Sigmoid colon (tissue), 6 donors: ENCODE measurements at regions not wholly inside any gene's neighbourhood (a gene's known extent, or its start where the extent isn't known, plus 50 kb on each side); places are given as distances from the start of the nearest gene placed in this dataset.

ENCODE experiments used
- DNase-seq: peaks from one replicate; pipeline ENCODE4 v3.0.0-alpha.2; 2019
- H3K27ac ChIP-seq, 4 donors: fragments of 200-600 bp; sonication (generic); one replicate each; pipeline ENCODE4 v1.5.1; 2016 to 2019; ENCODE audit warnings: mild to moderate bottlenecking in 1 of 4
- H3K27me3 ChIP-seq, 3 donors: fragments of 200-600 bp; sonication (generic); one replicate each; pipeline ENCODE4 v1.5.1; 2019; ENCODE audit warnings: mild to moderate bottlenecking in 1 of 3
- H3K36me3 ChIP-seq, 4 donors: fragments of 200-600 bp; sonication (generic); one replicate each; pipeline ENCODE4 v1.5.1; 2016 to 2019
- H3K4me1 ChIP-seq, 4 donors: fragments of 200-600 bp; sonication (generic); one replicate each; pipeline ENCODE4 v1.5.1; 2017 to 2019
- H3K4me3 ChIP-seq, 4 donors: fragments of 200-600 bp; sonication (generic); one replicate each; pipeline ENCODE4 v1.5.1; 2017 to 2019; ENCODE audit warnings: mild to moderate bottlenecking in 2 of 4, moderate library complexity in 1 of 4
- H3K9me3 ChIP-seq, 4 donors: fragments of 200-600 bp in 3 of 4; sonication (generic) in 3 of 4; one replicate each; pipeline versions ENCODE4 v1.5.1 to v1.6.1; 2013 to 2019
- EP300 ChIP-seq, 4 donors: sonication (generic); formaldehyde crosslinking; IDR thresholded peaks; one replicate each; pipeline ENCODE4 v1.6.1; 2017; ENCODE audit warnings: antibody characterized with exemption in 4 of 4
- POLR2A ChIP-seq, 2 donors: fragments of 450-650 bp; IDR thresholded peaks; one replicate each; pipeline ENCODE4 v1.6.1; 2016; ENCODE audit warnings: antibody characterized with exemption in 2 of 2, mild to moderate bottlenecking in 2 of 2, moderate library complexity in 2 of 2
- POLR2AphosphoS5 ChIP-seq, 4 donors: sonication (generic); formaldehyde crosslinking; IDR thresholded peaks; one replicate each; pipeline ENCODE4 v1.6.1; 2017; ENCODE audit warnings: antibody characterized with exemption in 4 of 4
- whole genome bisulfite sequencing, 2 donors: extraction: QIAGEN DNeasy Blood & Tissue Kit; methylation state at CpG; one replicate each; pipeline ENCODE4 v1.1.7; 2013; 5-methylcytosine and 5-hydroxymethylcytosine counted together
- intact Hi-C: fragments of 100-400 bp; cut with DNase I; formaldehyde crosslinking; loops from one replicate; pipeline ENCODE4 v1.15.1; 2023
- TF ChIP-seq, protein P1 (sequence below), 4 experiments: fragments of 450-650 bp in 3 of 4; fragments of 200-600 bp in 1 of 4; IDR thresholded peaks; one replicate each; pipeline ENCODE4 v1.5.1; 2016 to 2019; ENCODE audit warnings: antibody characterized with exemption in 4 of 4, mild to moderate bottlenecking in 3 of 4, moderate library complexity in 2 of 4
- donor health status: healthy with polysubstance abuse.
- donor health status: healthy.

- no peak overlapping the region for H3K4me3 ChIP-seq
- intact Hi-C loops, result no loop called here
These were observed 177.8 kb upstream of the ADCY2 start for GRCh38 chr5:7218141-7218540.

GRCh38 chr5:7220156-7220555 lies 175.8 kb upstream of the ADCY2 start:
- 70 to 86% methylated on average over 4 of the region's 4 CpGs for WGBS, 2 donors
- TF ChIP-seq POLR2A (IDR thresholded peaks at IDR 0.05) (no peak), POLR2AphosphoS5 (IDR thresholded peaks at IDR 0.05) (no peak), EP300 (IDR thresholded peaks at IDR 0.05) (no peak)
- TF ChIP-seq, protein P1, sequence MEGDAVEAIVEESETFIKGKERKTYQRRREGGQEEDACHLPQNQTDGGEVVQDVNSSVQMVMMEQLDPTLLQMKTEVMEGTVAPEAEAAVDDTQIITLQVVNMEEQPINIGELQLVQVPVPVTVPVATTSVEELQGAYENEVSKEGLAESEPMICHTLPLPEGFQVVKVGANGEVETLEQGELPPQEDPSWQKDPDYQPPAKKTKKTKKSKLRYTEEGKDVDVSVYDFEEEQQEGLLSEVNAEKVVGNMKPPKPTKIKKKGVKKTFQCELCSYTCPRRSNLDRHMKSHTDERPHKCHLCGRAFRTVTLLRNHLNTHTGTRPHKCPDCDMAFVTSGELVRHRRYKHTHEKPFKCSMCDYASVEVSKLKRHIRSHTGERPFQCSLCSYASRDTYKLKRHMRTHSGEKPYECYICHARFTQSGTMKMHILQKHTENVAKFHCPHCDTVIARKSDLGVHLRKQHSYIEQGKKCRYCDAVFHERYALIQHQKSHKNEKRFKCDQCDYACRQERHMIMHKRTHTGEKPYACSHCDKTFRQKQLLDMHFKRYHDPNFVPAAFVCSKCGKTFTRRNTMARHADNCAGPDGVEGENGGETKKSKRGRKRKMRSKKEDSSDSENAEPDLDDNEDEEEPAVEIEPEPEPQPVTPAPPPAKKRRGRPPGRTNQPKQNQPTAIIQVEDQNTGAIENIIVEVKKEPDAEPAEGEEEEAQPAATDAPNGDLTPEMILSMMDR (IDR thresholded peaks at IDR 0.05), result no peak
- no peak for DNase-seq
- H3K4me1 ChIP-seq, result no peaks in the 10 kb centered on the region
- no peak overlapping the region for H3K4me3 ChIP-seq
- intact Hi-C loops, result no loop called here
- H3K36me3 ChIP-seq, result no peaks in the 10 kb centered on the region
- H3K27me3 ChIP-seq, result no peaks in the 10 kb centered on the region
- H3K9me3 ChIP-seq, result no peaks in the 10 kb centered on the region
- no peak overlapping the region for H3K27ac ChIP-seq

More at GRCh38 chr5:7218141-7218540, 177.8 kb upstream of the ADCY2 start:
- H3K36me3 ChIP-seq, result no peaks in the 10 kb centered on the region
- 75 to 84% methylated on average over 2 of the region's 2 CpGs for WGBS, 2 donors
- H3K4me1 ChIP-seq, result no peaks in the 10 kb centered on the region
- no peak for DNase-seq
- TF ChIP-seq EP300 (IDR thresholded peaks at IDR 0.05), result no peak
- TF ChIP-seq, protein P1 (IDR thresholded peaks at IDR 0.05), result no peak
- no peak for TF ChIP-seq POLR2A (IDR thresholded peaks at IDR 0.05)
- no peak for TF ChIP-seq POLR2AphosphoS5 (IDR thresholded peaks at IDR 0.05)
- no peaks in the 10 kb centered on the region for H3K27me3 ChIP-seq
- no peak overlapping the region for H3K27ac ChIP-seq
- no peaks in the 10 kb centered on the region for H3K9me3 ChIP-seq

DNA sequence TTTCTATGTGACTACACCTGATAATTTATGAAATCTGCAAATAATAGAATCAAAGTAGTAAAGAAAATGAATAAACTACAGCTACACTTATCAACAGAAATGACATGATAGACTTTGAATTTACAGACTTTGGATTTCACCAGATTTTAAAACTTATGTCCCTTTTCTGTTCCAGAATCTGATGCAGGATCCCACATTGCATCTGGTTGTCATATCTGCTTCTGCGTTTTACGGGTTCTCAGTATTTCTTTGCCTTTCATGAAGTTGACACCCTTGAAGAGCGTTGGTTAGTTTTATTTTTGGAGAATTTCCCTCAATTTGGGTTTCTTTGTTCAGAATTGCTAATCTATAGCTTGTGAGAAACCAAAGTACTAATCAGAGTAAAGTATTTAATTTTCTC lies 174.9 kb upstream of the ADCY2 start:
- no peak for DNase-seq
- Histone ChIP-seq H3K4me1 (no peaks in the 10 kb centered on the region), H3K27ac (no peak overlapping the region), H3K4me3 (no peak overlapping the region), H3K27me3 (no peaks in the 10 kb centered on the region), H3K36me3 (no peaks in the 10 kb centered on the region), H3K9me3 (no peaks in the 10 kb centered on the region)
- intact Hi-C loops, result no loop called here
- 87 to 95% methylated on average over 3 of the region's 3 CpGs for WGBS, 2 donors
- TF ChIP-seq, protein P1 (IDR thresholded peaks at IDR 0.05), result no peak
- no peak for TF ChIP-seq POLR2AphosphoS5 (IDR thresholded peaks at IDR 0.05)
- no peak for TF ChIP-seq POLR2A (IDR thresholded peaks at IDR 0.05)
- no peak for TF ChIP-seq EP300 (IDR thresholded peaks at IDR 0.05)

- no peak for TF ChIP-seq POLR2AphosphoS5 (IDR thresholded peaks at IDR 0.05)
- TF ChIP-seq, protein P1 (IDR thresholded peaks at IDR 0.05), result no peak
- TF ChIP-seq EP300 (IDR thresholded peaks at IDR 0.05), result no peak
- TF ChIP-seq POLR2A (IDR thresholded peaks at IDR 0.05), result no peak
- no peaks in the 10 kb centered on the region for H3K27me3 ChIP-seq
- no peaks in the 10 kb centered on the region for H3K4me1 ChIP-seq
- intact Hi-C loops, result no loop called here
- H3K9me3 ChIP-seq, result no peaks in the 10 kb centered on the region
- WGBS, 2 donors, result 76 to 80% methylated on average over 5 of the region's 5 CpGs
- no peaks in the 10 kb centered on the region for H3K36me3 ChIP-seq
- no peak for DNase-seq
- H3K4me3 ChIP-seq, result no peak overlapping the region
- H3K27ac ChIP-seq, result no peak overlapping the region
These were observed 170.1 kb upstream of the ADCY2 start for GRCh38 chr5:7225826-7226225.

DNA sequence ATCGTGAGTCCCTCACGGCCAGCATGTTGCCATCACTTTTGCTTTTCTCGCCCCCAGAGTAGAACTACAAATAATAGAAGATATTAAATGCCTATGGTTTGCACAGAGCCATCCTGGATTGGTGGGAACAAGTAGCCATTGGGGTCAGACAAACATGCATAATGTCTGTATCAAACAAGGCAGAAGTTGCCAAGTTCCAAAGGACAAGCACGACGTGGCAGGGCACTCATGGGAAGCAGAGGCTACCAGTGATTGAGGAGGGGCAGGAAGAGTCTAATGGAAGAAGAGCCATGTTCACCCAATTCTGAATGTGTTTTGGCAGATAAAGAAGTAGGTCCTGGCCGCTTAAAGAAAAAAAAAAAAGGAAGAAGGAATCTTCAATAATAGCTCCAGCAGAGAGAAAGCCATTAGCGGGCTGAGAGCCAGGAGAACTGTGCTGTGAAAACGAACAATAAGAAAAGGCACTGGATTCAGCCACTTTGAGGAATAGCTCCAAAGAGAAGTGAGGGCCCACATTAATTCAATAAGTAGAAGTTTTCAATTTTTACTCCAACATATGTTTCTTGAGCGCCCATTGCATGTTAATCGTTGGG lies 153.7 kb upstream of the ADCY2 start:
- H3K27ac ChIP-seq, result no peak overlapping the region
- WGBS, 2 donors, result 79 to 82% methylated on average over 10 of the region's 10 CpGs
- H3K9me3 ChIP-seq, result no peaks in the 10 kb centered on the region
- intact Hi-C loops, result no loop called here
- no peak for DNase-seq
- H3K36me3 ChIP-seq, result no peaks in the 10 kb centered on the region
- no peak overlapping the region for H3K4me3 ChIP-seq
- no peaks in the 10 kb centered on the region for H3K4me1 ChIP-seq
- TF ChIP-seq EP300 (IDR thresholded peaks at IDR 0.05) (no peak), POLR2A (IDR thresholded peaks at IDR 0.05) (no peak), POLR2AphosphoS5 (IDR thresholded peaks at IDR 0.05) (no peak)
- TF ChIP-seq, protein P1 (IDR thresholded peaks at IDR 0.05), result no peak
- H3K27me3 ChIP-seq, result no peaks in the 10 kb centered on the region
